H1 (cell line): ENCODE measurements at regions not wholly inside any gene's neighbourhood (a gene's known extent, or its start where the extent isn't known, plus 50 kb on each side); places are given as distances from the start of the nearest gene placed in this dataset.

Experiments used
- CBX5 ChIP-seq: fragments of 300-800, 300-1000 bp; sonication (generic); IDR thresholded peaks from 2 replicates; pipeline ENCODE4 v1.7.1; 2016; ENCODE audit warnings: antibody characterized with exemption, low read length, low read depth
- CBX8 ChIP-seq: fragments of 300-800, 300-1000 bp; sonication (generic); IDR thresholded peaks from 2 replicates; pipeline ENCODE4 v1.7.1; 2016; ENCODE audit warnings: low read depth, low read length, borderline replicate concordance
- EGR1 ChIP-seq: IDR thresholded peaks from 2 replicates; pipeline ENCODE4 v1.6.1; 2011; ENCODE audit warnings: low read depth, low read length, borderline replicate concordance
- EP300 ChIP-seq, 2 experiments: IDR thresholded peaks; 1 replicate in 1 of 2; 2 replicates in 1 of 2; pipeline ENCODE4 v1.6.1; 2011 to 2012; ENCODE audit warnings: low read depth in 2 of 2, low read length in 2 of 2, mild to moderate bottlenecking in 2 of 2, borderline replicate concordance in 1 of 2, inconsistent platforms in 1 of 2, moderate library complexity in 1 of 2
- EZH2 ChIP-seq: fragments of 200-600 bp; sonication (generic); IDR thresholded peaks from 2 replicates; pipeline ENCODE4 v1.7.1; 2012; ENCODE audit warnings: low read depth, mild to moderate bottlenecking, moderate library complexity, low read length, inconsistent platforms; ENCODE audit not compliant: severe bottlenecking
- GTF2F1 ChIP-seq: IDR thresholded peaks from 2 replicates; pipeline ENCODE4 v1.6.1; 2012; ENCODE audit warnings: low read depth, low read length, improper control_type of control experiment, borderline replicate concordance
- HDAC2 ChIP-seq, 2 experiments: fragments of 300-600 bp in 1 of 2; sonication (generic) in 1 of 2; IDR thresholded peaks; 2 replicates each; pipeline ENCODE4 v1.6.1; 2011 to 2012; ENCODE audit warnings: low read depth in 2 of 2, low read length in 2 of 2, mild to moderate bottlenecking in 2 of 2, moderate library complexity in 2 of 2, borderline replicate concordance in 1 of 2, inconsistent platforms in 1 of 2
- HDAC6 ChIP-seq: IDR thresholded peaks from one replicate; pipeline ENCODE4 v1.7.1; 2012; ENCODE audit warnings: low read depth, mild to moderate bottlenecking, inconsistent platforms, low read length, moderate library complexity
- JUND ChIP-seq: IDR thresholded peaks from 2 replicates; pipeline ENCODE4 v1.6.1; 2011; ENCODE audit warnings: mild to moderate bottlenecking, improper control_type of control experiment, low read length
- POLR2A ChIP-seq, 2 experiments: IDR thresholded peaks; 1 replicate in 1 of 2; 2 replicates in 1 of 2; pipeline ENCODE4 v1.6.1; 2011; ENCODE audit warnings: low read depth in 2 of 2, low read length in 2 of 2, mild to moderate bottlenecking in 2 of 2; ENCODE audit errors: control extremely low read depth in 1 of 2
- POLR2AphosphoS5 ChIP-seq: IDR thresholded peaks from 2 replicates; pipeline ENCODE4 v1.6.1; 2011; ENCODE audit warnings: low read depth, low read length
- RFX5 ChIP-seq: IDR thresholded peaks from 2 replicates; pipeline ENCODE4 v1.6.1; 2011; ENCODE audit warnings: low read depth, low read length, improper control_type of control experiment, borderline replicate concordance
- TF ChIP-seq, protein P1 (sequence below), 3 experiments: IDR thresholded peaks; 1 replicate in 2 of 3; 2 replicates in 1 of 3; pipeline versions ENCODE4 v1.5.1 to v1.6.1; 2011; ENCODE audit warnings: low read length in 3 of 3, mild to moderate bottlenecking in 3 of 3, inconsistent platforms in 2 of 3, low read depth in 1 of 3, moderate library complexity in 1 of 3; ENCODE audit not compliant: insufficient read depth in 1 of 3; ENCODE audit errors: control extremely low read depth in 1 of 3

DNA sequence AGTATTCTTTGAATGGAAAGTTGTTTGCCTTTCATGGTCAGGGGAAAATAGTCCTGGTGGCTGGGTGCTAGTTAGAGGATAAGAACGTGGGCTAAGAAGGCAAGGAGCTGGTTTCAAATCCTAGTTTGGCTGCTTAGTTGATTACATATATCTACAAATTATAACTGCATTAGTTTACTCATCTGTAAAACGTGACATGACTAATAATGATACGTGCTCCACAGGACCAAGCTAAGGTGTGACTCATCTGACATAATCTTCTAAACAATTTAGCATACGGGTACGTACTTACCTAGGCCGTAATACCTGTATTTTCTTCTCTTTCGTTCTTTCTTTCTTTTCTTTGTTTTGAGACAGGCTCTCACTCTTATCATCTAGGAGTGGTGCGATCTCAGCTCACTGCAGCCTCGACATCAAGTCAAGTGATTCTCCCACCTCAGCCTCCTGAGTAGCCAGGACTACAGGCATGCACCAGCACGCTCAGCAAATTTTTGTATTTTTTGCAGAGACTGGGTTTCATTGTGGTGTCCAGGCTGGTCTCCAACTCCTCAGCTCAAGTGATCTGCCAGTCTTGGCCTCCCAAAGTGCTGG is 1274.2 kb upstream of the GJE1 start:
- no peak for TF ChIP-seq HDAC2 (IDR thresholded peaks at IDR 0.05; ENCODE audit: borderline replicate concordance in 1 of 2, low read depth in 2 of 2, low read length in 2 of 2)
- no peak for TF ChIP-seq EP300 (IDR thresholded peaks at IDR 0.05; ENCODE audit: borderline replicate concordance in 1 of 2, low read depth in 2 of 2, low read length in 2 of 2)
- no peak for TF ChIP-seq POLR2AphosphoS5
- TF ChIP-seq, protein P1, sequence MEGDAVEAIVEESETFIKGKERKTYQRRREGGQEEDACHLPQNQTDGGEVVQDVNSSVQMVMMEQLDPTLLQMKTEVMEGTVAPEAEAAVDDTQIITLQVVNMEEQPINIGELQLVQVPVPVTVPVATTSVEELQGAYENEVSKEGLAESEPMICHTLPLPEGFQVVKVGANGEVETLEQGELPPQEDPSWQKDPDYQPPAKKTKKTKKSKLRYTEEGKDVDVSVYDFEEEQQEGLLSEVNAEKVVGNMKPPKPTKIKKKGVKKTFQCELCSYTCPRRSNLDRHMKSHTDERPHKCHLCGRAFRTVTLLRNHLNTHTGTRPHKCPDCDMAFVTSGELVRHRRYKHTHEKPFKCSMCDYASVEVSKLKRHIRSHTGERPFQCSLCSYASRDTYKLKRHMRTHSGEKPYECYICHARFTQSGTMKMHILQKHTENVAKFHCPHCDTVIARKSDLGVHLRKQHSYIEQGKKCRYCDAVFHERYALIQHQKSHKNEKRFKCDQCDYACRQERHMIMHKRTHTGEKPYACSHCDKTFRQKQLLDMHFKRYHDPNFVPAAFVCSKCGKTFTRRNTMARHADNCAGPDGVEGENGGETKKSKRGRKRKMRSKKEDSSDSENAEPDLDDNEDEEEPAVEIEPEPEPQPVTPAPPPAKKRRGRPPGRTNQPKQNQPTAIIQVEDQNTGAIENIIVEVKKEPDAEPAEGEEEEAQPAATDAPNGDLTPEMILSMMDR (IDR thresholded peaks at IDR 0.05; ENCODE audit: control extremely low read depth in 1 of 3, insufficient read depth in 1 of 3, low read depth in 1 of 3, low read length in 3 of 3) = no peak
- TF ChIP-seq POLR2A (IDR thresholded peaks at IDR 0.05; ENCODE audit: control extremely low read depth in 1 of 2, low read depth in 2 of 2, low read length in 2 of 2) = no peak
- no peak for TF ChIP-seq CBX8
- no peak for TF ChIP-seq CBX5
- no peak for TF ChIP-seq GTF2F1
- no peak for TF ChIP-seq JUND
- no peak for TF ChIP-seq RFX5
- no peak for TF ChIP-seq EGR1
- TF ChIP-seq EZH2 = no peak
- TF ChIP-seq HDAC6 = no peak
